HG02610 (cell line): ENCODE measurements at regions not wholly inside any gene's neighbourhood (a gene's known extent, or its start where the extent isn't known, plus 50 kb on each side); places are given as distances from the start of the nearest gene placed in this dataset.
A peak's percentile ranks its signal among the peaks of the same experiment; 100 is the strongest.
"Not testable (repeated sequence)": the region's sequence is repeated elsewhere in the genome, so short reads cannot be mapped to it uniquely, and the experiment has no call there.

Experiments
- ATAC-seq: cut with Tn5 transposase; IDR thresholded peaks from one replicate; pipeline ENCODE4 v1.9.1; 2021; ENCODE audit warnings: mild to moderate bottlenecking, moderate library complexity; ENCODE audit not compliant: unreplicated experiment

GRCh38 chr5:96110300-96110699 lies 148.6 kb upstream of the ELL2 start:
- no peak for ATAC-seq

DNA sequence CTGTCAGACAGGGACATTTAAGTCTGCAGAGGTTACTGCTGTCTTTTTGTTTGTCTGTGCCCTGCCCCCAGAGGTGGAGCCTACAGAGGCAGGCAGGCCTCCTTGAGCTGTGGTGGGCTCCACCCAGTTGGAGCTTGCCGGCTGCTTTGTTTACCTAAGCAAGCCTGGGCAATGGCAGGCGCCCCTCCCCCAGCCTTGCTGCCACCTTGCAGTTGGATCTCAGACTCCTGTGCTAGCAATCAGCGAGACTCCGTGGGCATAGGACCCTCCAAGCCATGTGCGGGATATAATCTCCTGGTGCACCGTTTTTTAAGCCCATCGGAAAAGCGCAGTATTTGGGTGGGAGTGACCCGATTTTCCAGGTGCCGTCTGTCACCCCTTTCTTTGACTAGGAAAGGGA lies 147.0 kb upstream of the ELL2 start:
- ATAC-seq: not testable (repeated sequence)

- not testable (repeated sequence) for ATAC-seq
These were observed 142.2 kb upstream of the ELL2 start for GRCh38 chr5:96103829-96104228.

GRCh38 chr5:96101358-96102089 lies 139.9 kb upstream of the ELL2 start:
- ATAC-seq: no peak

DNA sequence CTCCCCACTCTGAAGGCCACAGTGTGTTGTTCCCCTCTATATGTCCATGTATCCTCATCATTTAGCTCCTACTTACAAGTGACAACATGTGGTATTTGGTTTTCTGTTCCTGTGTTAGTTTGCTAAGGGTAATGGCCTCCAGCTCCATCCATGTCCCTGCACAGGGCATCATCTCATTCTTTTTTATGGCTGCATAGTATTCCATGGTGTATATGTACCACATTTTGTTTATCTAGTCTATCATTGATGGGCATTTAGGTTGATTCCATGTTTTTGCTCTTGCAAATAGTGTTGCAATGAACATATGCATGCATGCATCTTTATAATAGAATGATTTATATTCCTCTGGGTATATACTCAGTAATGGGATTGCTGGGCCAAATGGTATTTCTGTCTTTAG lies 135.8 kb upstream of the ELL2 start:
- not testable (repeated sequence) for ATAC-seq

- ATAC-seq: no peak
These were observed 135.1 kb upstream of the ELL2 start for GRCh38 chr5:96096724-96097123.

- no peak for ATAC-seq
These were observed 133.3 kb upstream of the ELL2 start for GRCh38 chr5:96094904-96095303.

GRCh38 chr5:96093890-96094381 lies 132.3 kb upstream of the ELL2 start:
- ATAC-seq: no peak

- ATAC-seq: no peak
These were observed 131.7 kb upstream of the ELL2 start for GRCh38 chr5:96093340-96093739.

- no peak for ATAC-seq
These were observed 130.2 kb upstream of the ELL2 start for GRCh38 chr5:96091874-96092273.

- ATAC-seq: no peak
These were observed 128.6 kb upstream of the ELL2 start for GRCh38 chr5:96090215-96090614.

- ATAC-seq: no peak
These were observed 127.3 kb upstream of the ELL2 start for GRCh38 chr5:96088706-96089498.

- ATAC-seq: no peak
These were observed 126.3 kb upstream of the ELL2 start for GRCh38 chr5:96087939-96088338.

GRCh38 chr5:96084874-96085506 lies 123.3 kb upstream of the ELL2 start:
- no peak for ATAC-seq

DNA sequence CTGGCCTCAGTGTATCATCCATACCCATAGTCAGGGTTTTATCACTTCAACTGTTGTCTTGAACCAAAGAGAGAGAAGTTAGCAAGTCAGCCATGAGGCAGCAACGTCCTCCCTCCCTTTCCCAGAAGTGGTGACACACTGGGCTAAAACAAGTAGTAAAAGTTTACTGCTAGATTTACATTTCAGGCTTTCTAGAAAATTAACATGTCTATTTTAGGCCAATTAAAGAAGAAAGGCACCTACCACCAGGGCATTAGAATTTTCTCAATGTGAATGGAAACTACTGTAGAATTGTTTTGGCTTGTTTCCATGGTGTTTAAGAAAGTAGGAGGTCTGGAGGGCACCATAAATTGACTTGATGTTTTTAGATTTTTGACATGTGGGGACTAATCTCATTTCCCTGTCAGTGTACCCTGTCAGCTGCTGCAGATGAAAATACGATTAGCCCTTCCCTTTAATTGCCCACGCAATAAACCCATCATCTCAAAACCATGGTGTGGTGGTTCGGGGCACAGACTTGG lies 121.8 kb upstream of the ELL2 start:
- no peak for ATAC-seq

DNA sequence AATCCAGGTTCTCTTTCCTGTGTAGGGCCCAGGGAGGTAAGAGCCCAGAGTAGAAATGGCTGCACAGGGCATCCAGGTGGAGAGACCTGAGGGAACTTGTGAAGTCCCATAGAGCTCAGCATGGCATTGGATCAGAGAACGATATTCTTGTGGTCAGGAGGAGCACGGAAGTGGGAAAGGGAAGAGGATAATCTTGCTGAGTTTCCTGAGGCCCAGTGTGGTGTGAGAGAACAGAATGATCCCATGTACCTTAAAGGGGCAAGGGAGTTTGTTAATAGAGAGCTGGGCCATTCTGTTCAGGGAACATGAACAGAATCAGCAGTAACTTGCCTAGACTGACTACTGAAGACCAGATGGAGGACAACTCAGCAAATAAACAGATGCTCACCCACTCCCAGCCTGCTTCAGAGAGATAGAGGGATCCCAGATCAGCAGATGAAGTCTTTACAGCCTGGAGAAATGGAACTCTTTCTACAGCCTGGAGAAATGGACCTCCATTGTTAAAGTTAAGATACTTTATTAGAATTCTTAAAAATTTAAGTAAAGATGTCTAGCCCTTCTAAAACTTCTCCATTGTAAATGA lies 119.7 kb upstream of the ELL2 start:
- ATAC-seq: no peak

DNA sequence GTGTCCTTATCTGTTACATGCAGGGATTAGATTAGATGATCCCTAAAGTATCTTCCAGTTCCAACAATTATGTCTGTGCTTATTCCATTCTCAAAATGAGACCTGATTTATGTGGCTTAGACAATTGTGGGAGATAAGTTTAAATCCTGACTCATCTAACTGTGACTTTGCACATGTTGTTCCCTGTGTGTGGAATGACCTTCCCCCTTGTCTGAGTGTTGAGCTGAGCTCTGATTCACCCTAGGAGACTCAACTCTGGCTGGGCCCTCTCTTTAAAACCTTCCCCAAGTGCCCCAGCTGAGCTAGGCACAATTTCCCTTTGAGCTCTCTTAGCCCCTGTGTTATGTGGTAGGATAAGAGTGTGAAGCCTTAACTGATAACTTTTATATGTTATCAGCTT lies 118.9 kb upstream of the ELL2 start:
- no peak for ATAC-seq

DNA sequence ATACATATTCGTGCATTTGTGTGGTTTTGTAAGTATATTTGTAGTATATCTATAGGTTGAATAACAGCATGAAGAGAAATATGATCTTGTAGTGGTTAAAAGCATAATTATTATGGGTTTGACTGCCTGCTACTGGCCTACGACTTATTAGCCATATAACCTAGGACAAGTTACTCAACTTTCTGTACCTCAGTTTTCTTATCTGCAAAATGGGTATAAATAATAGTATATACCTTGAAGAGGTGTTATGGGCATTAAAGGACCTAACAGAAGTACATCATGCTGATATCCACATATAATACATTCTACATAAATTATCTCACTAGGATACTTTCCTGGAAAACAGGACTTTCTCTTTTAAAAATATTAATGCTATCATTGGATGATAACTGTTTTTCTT lies 118.3 kb upstream of the ELL2 start:
- no peak for ATAC-seq

DNA sequence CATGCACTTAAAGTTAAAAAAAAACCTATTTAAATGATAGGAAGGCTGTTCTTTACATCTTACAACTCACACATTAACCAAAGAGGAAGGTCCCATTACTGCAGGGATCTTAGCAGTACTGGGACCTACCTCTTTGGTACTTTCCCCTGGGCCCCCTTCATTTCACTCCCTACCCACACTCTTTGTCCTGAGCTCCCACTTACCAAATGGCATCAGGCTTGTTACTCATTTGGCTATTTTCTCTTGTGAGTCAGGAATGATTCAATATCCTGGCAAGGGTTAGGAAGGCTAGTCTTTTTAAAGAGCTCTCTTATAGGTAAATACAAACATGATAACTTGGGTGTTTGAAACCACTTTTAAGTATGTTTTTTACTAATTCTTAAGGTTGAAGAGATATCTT lies 117.4 kb upstream of the ELL2 start:
- ATAC-seq: peak; percentile 87

GRCh38 chr5:96076451-96076850 lies 114.8 kb upstream of the ELL2 start:
- no peak for ATAC-seq
